GM23338 (cell line): ENCODE measurements at regions not wholly inside any gene's neighbourhood (a gene's known extent, or its start where the extent isn't known, plus 50 kb on each side); places are given as distances from the start of the nearest gene placed in this dataset.

Experiments
- ATAC-seq: fragments of 200-7000 bp; cut with Tn5 transposase; 3 replicates; pipeline ENCODE4 v1.9.1; 2020
- DNase-seq: peaks from one replicate; pipeline ENCODE4 v3.0.0-alpha.2; 2015; ENCODE audit warnings: low spot score
- H2AFZ ChIP-seq: fragments of 200-600 bp; sonication (generic); 2 replicates; pipeline ENCODE4 v1.8.0; 2016; ENCODE audit warnings: antibody characterized with exemption, mild to moderate bottlenecking, moderate library complexity
- H3F3A ChIP-seq: fragments of 200-600 bp; sonication (generic); replicated peaks from 2 replicates; pipeline ENCODE4 v1.8.0; 2017; ENCODE audit warnings: antibody characterized with exemption, mixed run types, low read depth
- H3K27ac ChIP-seq: fragments of 200-600 bp; sonication (generic); 2 replicates; pipeline ENCODE4 v1.6.1; 2016; ENCODE audit warnings: low read depth
- H3K27me3 ChIP-seq: fragments of 200-600 bp; sonication (generic); 2 replicates; pipeline ENCODE4 v1.8.0; 2016; ENCODE audit warnings: mild to moderate bottlenecking, mixed run types, moderate library complexity; ENCODE audit not compliant: insufficient read depth
- H3K36me3 ChIP-seq: fragments of 200-600 bp; sonication (generic); 2 replicates; pipeline ENCODE4 v1.8.0; 2016; ENCODE audit warnings: mild to moderate bottlenecking; ENCODE audit not compliant: insufficient read depth
- H3K4me1 ChIP-seq: fragments of 200-600 bp; sonication (generic); 2 replicates; pipeline ENCODE4 v1.8.0; 2016; ENCODE audit warnings: mild to moderate bottlenecking, moderate library complexity; ENCODE audit not compliant: insufficient read depth
- H3K4me2 ChIP-seq: fragments of 200-600 bp; sonication (generic); 2 replicates; pipeline ENCODE4 v1.7.1; 2017; ENCODE audit warnings: mixed run types
- H3K4me3 ChIP-seq: fragments of 200-600 bp; sonication (generic); 2 replicates; pipeline ENCODE4 v1.6.1; 2016; ENCODE audit warnings: mixed run types
- H3K79me2 ChIP-seq: fragments of 200-600 bp; sonication (generic); replicated peaks from 2 replicates; pipeline ENCODE4 v1.8.0; 2017; ENCODE audit warnings: mild to moderate bottlenecking; ENCODE audit not compliant: insufficient read depth
- H3K9me2 ChIP-seq: fragments of 200-600 bp; sonication (generic); 2 replicates; pipeline ENCODE4 v1.8.0; 2017; ENCODE audit not compliant: insufficient read depth
- H4K20me1 ChIP-seq: fragments of 200-600 bp; sonication (generic); replicated peaks from 2 replicates; pipeline ENCODE4 v1.8.0; 2017; ENCODE audit warnings: mild to moderate bottlenecking; ENCODE audit not compliant: insufficient read depth
- H3K27ac Mint-ChIP-seq: 2 replicates; pipeline ENCODE4 v1.8.0; 2020; ENCODE audit warnings: inconsistent platforms, mild to moderate bottlenecking, moderate library complexity, mixed read lengths
- H3K27me3 Mint-ChIP-seq: 3 replicates; pipeline ENCODE4 v1.8.0; 2022; ENCODE audit warnings: low read depth, mild to moderate bottlenecking, moderate library complexity, mixed read lengths, inconsistent platforms; ENCODE audit not compliant: insufficient read depth, poor library complexity
- H3K36me3 Mint-ChIP-seq: 3 replicates; pipeline ENCODE4 v1.8.0; 2021; ENCODE audit warnings: low read depth, mild to moderate bottlenecking, inconsistent platforms, moderate library complexity, mixed read lengths
- H3K4me1 Mint-ChIP-seq: 3 replicates; pipeline ENCODE4 v1.8.0; 2020; ENCODE audit warnings: mild to moderate bottlenecking, inconsistent platforms, mixed read lengths
- H3K4me3 Mint-ChIP-seq: 3 replicates; pipeline ENCODE4 v1.8.0; 2021; ENCODE audit warnings: moderate library complexity, mild to moderate bottlenecking, inconsistent platforms, mixed read lengths
- H3K9me3 Mint-ChIP-seq: 3 replicates; pipeline ENCODE4 v1.8.0; 2020; ENCODE audit warnings: moderate library complexity, mild to moderate bottlenecking, inconsistent platforms, mixed read lengths
- CREB1 ChIP-seq: fragments of 250-450 bp; sonication (Bioruptor Pico); IDR thresholded peaks from 2 replicates; pipeline ENCODE4 v1.5.0; 2020; ENCODE audit warnings: low read depth, mild to moderate bottlenecking, moderate library complexity
- CTCF ChIP-seq, 2 experiments: fragments of 200-600 bp in 1 of 2; sonication (generic) in 1 of 2; conservative IDR thresholded peaks; 2 replicates each; pipeline versions ENCODE4 v1.5.1 to v1.6.1; 2016 to 2017; ENCODE audit warnings: antibody characterized with exemption in 2 of 2, low read depth in 2 of 2, mild to moderate bottlenecking in 2 of 2, moderate library complexity in 1 of 2
- EZH2phosphoT487 ChIP-seq: fragments of 200-600 bp; sonication (generic); IDR thresholded peaks from one replicate; pipeline ENCODE4 v1.8.1; 2018; ENCODE audit warnings: antibody characterized with exemption; ENCODE audit not compliant: unreplicated experiment
- JUNB ChIP-seq: IDR thresholded peaks from one replicate; pipeline ENCODE4 v1.6.1; 2016; ENCODE audit warnings: antibody characterized with exemption; ENCODE audit not compliant: unreplicated experiment
- POLR2AphosphoS5 ChIP-seq: IDR thresholded peaks from 2 replicates; pipeline ENCODE4 v1.6.1; 2016; ENCODE audit warnings: antibody characterized with exemption, low read depth
- REST ChIP-seq: IDR thresholded peaks from one replicate; pipeline ENCODE4 v1.6.1; 2018; ENCODE audit warnings: antibody characterized with exemption; ENCODE audit not compliant: unreplicated experiment
- STAT1 ChIP-seq: IDR thresholded peaks from one replicate; pipeline ENCODE4 v1.6.1; 2016; ENCODE audit warnings: antibody characterized with exemption; ENCODE audit not compliant: unreplicated experiment
- ZNF114 ChIP-seq: fragments of 250-450 bp; sonication (Bioruptor Pico); IDR thresholded peaks from 2 replicates; pipeline ENCODE4 v1.5.0; 2020; ENCODE audit warnings: mild to moderate bottlenecking, moderate library complexity
- ZNF331 ChIP-seq: fragments of 250-450 bp; sonication (Bioruptor Pico); IDR thresholded peaks from 2 replicates; pipeline ENCODE4 v1.5.0; 2020; ENCODE audit warnings: low read depth, mild to moderate bottlenecking, moderate library complexity
- ZNF462 ChIP-seq: fragments of 250-450 bp; sonication (Bioruptor Pico); IDR thresholded peaks from 2 replicates; pipeline ENCODE4 v1.5.0; 2020; ENCODE audit warnings: mild to moderate bottlenecking, moderate library complexity

- Histone ChIP-seq H3K79me2 (no peaks in the 10 kb centered on the region), H3K4me2 (no peak overlapping the region), H2AFZ (peak overlapping the region; percentile 66), H3F3A (no peaks in the 10 kb centered on the region), H4K20me1 (no peaks in the 10 kb centered on the region), H3K27me3 (no peaks in the 10 kb centered on the region), H3K4me1 (no peaks in the 10 kb centered on the region), H3K4me3 (no peak overlapping the region), H3K36me3 (no peaks in the 10 kb centered on the region), H3K9me2 (no peaks in the 10 kb centered on the region), H3K27ac (no peak overlapping the region)
- TF ChIP-seq EZH2phosphoT487 = no peak
- no peak for TF ChIP-seq CREB1 (CRISPR knock-in tag)
- no peak for TF ChIP-seq POLR2AphosphoS5
- no peak for TF ChIP-seq REST
- TF ChIP-seq ZNF331 (CRISPR knock-in tag) = no peak
- TF ChIP-seq CTCF (conservative IDR thresholded peaks at IDR 0.05; ENCODE audit: low read depth in 2 of 2) = no peak
- no peak for TF ChIP-seq JUNB
- TF ChIP-seq ZNF462 (CRISPR knock-in tag) = no peak
- TF ChIP-seq STAT1 = no peak
- TF ChIP-seq ZNF114 (CRISPR knock-in tag) = no peak
- Mint-ChIP-seq H3K9me3 (no peaks in the 10 kb centered on the region), H3K36me3 (no peaks in the 10 kb centered on the region), H3K27me3 (peaks cover 6% of the 10 kb centered on the region), H3K27ac (no peak overlapping the region), H3K4me1 (peaks cover 14% of the 10 kb centered on the region), H3K4me3 (no peak overlapping the region)
- DNase-seq (no peak), ATAC-seq (peak; percentile 6; the same call in 2 of the 3 replicates)
Observed at GRCh38 chr7:372932-373791, 83.2 kb downstream of the FOXL3 start.
